Neural crest cell (in vitro differentiated cells): ENCODE measurements at regions not wholly inside any gene's neighbourhood (a gene's known extent, or its start where the extent isn't known, plus 50 kb on each side); places are given as distances from the start of the nearest gene placed in this dataset.

Experiments
- DNase-seq: peaks from one replicate; pipeline ENCODE4 v3.0.0; 2021; ENCODE audit warnings: low read depth, mixed read lengths, low spot score
- H3K27ac Mint-ChIP-seq: one replicate; pipeline ENCODE4 v1.8.0; 2021; ENCODE audit warnings: mild to moderate bottlenecking, mixed read lengths; ENCODE audit not compliant: unreplicated experiment
- H3K27me3 Mint-ChIP-seq: 2 replicates; pipeline ENCODE4 v1.8.0; 2021; ENCODE audit warnings: low read depth, mild to moderate bottlenecking, mixed read lengths
- H3K36me3 Mint-ChIP-seq: 2 replicates; pipeline ENCODE4 v1.8.0; 2021; ENCODE audit warnings: low read depth, mild to moderate bottlenecking, mixed read lengths
- H3K4me1 Mint-ChIP-seq: 2 replicates; pipeline ENCODE4 v1.8.0; 2021; ENCODE audit warnings: mixed read lengths
- H3K4me3 Mint-ChIP-seq: one replicate; pipeline ENCODE4 v1.8.0; 2021; ENCODE audit warnings: mild to moderate bottlenecking, mixed read lengths
- H3K9me3 Mint-ChIP-seq: 2 replicates; pipeline ENCODE4 v1.8.0; 2021; ENCODE audit warnings: mixed read lengths
- TF ChIP-seq, protein P1 (sequence below): fragments of 200-600 bp; sonication (generic); conservative IDR thresholded peaks from 2 replicates; pipeline ENCODE4 v1.5.0; 2021; ENCODE audit warnings: antibody characterized with exemption, mild to moderate bottlenecking

DNA sequence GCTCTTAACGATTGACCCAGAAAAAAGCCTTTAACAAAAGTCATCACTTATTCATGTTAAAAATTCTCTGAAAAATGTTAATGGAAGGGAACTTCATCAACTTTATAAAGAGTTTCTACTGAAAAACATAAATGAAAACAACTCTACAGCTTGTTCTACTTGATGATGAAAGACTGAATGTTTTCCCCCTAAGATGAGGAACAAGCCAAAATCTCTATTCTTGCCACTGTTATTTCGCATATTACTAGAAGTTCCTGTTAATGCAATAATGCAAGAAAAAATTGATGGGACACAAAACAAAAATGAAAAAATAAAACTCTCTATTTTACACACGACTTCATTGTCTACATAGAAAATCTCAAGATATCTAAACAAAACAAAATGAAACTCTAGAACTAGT, 249.8 kb upstream of the AKR1E2 start:
- H3K4me1 Mint-ChIP-seq = no peaks in the 10 kb centered on the region
- H3K9me3 Mint-ChIP-seq = peaks cover 4% of the 10 kb centered on the region
- TF ChIP-seq, protein P1, sequence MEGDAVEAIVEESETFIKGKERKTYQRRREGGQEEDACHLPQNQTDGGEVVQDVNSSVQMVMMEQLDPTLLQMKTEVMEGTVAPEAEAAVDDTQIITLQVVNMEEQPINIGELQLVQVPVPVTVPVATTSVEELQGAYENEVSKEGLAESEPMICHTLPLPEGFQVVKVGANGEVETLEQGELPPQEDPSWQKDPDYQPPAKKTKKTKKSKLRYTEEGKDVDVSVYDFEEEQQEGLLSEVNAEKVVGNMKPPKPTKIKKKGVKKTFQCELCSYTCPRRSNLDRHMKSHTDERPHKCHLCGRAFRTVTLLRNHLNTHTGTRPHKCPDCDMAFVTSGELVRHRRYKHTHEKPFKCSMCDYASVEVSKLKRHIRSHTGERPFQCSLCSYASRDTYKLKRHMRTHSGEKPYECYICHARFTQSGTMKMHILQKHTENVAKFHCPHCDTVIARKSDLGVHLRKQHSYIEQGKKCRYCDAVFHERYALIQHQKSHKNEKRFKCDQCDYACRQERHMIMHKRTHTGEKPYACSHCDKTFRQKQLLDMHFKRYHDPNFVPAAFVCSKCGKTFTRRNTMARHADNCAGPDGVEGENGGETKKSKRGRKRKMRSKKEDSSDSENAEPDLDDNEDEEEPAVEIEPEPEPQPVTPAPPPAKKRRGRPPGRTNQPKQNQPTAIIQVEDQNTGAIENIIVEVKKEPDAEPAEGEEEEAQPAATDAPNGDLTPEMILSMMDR = no peak
- no peak overlapping the region for H3K27ac Mint-ChIP-seq
- no peak for DNase-seq
- no peaks in the 10 kb centered on the region for H3K36me3 Mint-ChIP-seq
- no peak overlapping the region for H3K4me3 Mint-ChIP-seq
- H3K27me3 Mint-ChIP-seq = no peaks in the 10 kb centered on the region

DNA sequence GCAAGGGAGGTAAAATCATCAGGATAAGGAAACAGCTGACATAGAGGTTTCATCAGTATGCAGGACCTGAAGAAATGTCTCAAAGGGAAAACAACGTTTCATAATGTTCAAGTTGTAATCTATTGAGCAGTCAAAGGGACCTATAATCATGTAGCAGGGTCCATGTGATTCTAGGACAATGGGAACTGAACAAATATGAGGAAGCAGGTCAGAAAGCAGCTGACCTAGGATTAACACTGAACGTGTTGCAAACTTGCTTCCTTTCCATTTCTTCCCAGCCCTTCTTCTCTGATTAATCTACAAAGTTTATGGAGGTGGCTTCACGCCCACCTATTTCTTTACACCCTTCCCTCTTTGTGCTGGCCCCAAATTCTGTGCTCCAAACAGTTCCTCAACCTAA, 256.9 kb upstream of the AKR1E2 start:
- Mint-ChIP-seq H3K36me3 (no peaks in the 10 kb centered on the region), H3K27ac (no peak overlapping the region), H3K4me3 (no peak overlapping the region), H3K9me3 (peaks cover 2% of the 10 kb centered on the region), H3K4me1 (peaks cover 4% of the 10 kb centered on the region), H3K27me3 (no peaks in the 10 kb centered on the region)
- TF ChIP-seq, protein P1 = no peak
- DNase-seq = no peak

DNA sequence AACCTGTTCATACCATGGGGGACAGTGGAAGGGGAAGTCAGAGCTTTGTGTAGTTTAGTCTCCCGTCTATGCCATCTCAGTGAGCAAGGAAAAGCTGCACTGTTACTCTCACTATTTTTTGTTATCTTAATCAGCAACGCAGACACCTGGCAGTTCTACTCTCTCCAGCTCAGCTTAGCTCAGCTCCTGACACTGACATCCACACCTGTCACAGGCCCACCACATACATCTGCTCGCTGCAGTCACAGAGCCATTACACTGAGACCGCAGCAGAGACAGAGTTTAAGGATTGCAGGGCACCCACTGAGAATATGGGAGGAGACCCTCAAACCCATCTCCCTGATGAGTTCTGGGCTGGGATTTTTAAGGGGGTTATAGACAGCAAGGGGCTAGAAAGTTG, 257.3 kb upstream of the AKR1E2 start:
- TF ChIP-seq, protein P1 = no peak
- H3K27ac Mint-ChIP-seq = no peak overlapping the region
- H3K4me1 Mint-ChIP-seq = peaks cover 4% of the 10 kb centered on the region
- no peaks in the 10 kb centered on the region for H3K36me3 Mint-ChIP-seq
- no peak for DNase-seq
- peaks cover 2% of the 10 kb centered on the region for H3K9me3 Mint-ChIP-seq
- no peak overlapping the region for H3K4me3 Mint-ChIP-seq
- no peaks in the 10 kb centered on the region for H3K27me3 Mint-ChIP-seq

DNA sequence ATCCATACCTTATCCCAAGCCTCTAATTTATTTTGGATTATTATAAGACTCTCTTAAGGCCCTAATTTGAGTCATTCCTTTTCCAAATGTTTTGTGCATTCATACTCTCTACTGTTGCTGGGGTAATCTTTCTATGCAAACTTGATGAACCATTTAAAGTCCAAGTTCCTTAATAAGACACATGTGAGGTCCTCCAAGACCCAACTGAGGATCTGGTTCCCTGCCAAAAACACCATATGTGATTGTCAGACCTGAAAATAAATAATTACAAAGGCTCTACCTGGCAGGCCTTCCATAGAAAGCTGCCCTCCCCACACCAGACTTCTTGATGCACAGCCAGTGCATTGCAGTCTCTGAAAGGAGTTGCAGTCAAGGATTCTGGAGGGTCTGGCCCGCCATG, 257.9 kb upstream of the AKR1E2 start:
- TF ChIP-seq, protein P1 = no peak
- no peak for DNase-seq
- Mint-ChIP-seq H3K27ac (no peak overlapping the region), H3K36me3 (no peaks in the 10 kb centered on the region), H3K9me3 (peaks cover 2% of the 10 kb centered on the region), H3K27me3 (no peaks in the 10 kb centered on the region), H3K4me3 (no peak overlapping the region), H3K4me1 (peaks cover 4% of the 10 kb centered on the region)

DNA sequence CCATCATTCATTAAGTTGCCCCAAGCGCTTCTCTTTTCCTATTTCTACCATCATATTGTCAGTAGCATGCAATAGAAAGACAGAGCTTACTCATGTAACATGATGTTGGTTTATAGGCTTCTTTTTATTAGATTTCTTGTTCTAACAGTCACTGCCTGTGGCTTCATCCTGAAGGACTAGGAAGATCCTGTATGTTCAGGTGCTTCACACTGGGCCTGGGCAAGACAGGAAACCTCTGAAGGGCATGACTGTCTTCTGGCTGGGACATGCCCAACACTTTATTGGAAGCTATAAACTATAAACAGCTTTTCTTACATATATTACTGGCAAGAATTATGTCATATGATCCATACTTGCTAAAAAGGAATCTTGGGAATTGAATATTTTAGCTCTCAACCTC, 258.4 kb upstream of the AKR1E2 start:
- no peak for DNase-seq
- Mint-ChIP-seq H3K27ac (no peak overlapping the region), H3K27me3 (no peaks in the 10 kb centered on the region), H3K4me3 (no peak overlapping the region), H3K9me3 (peaks cover 2% of the 10 kb centered on the region), H3K4me1 (peaks cover 4% of the 10 kb centered on the region), H3K36me3 (no peaks in the 10 kb centered on the region)
- TF ChIP-seq, protein P1 = no peak

DNA sequence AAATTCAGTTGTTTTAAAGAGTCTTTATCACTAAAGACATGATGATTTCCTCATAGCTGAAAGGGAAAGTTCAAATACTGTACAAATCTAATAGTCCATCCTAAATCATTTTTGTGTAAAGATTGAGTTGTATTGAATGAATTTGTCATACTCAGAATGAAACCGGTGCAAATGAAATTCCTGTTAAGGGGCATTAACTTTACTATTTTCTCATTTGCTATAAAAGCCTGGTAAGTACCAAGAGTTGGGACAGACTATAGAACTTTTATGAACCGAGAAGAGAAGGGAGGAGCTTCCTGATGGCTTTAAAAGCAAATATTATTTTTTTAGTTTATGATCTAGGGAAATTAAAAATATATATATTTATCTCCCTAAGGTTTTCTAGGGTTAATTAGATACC, 260.0 kb upstream of the AKR1E2 start:
- Mint-ChIP-seq H3K36me3 (no peaks in the 10 kb centered on the region), H3K4me3 (no peak overlapping the region), H3K4me1 (peaks cover 4% of the 10 kb centered on the region), H3K27ac (no peak overlapping the region), H3K9me3 (peaks cover 2% of the 10 kb centered on the region), H3K27me3 (no peaks in the 10 kb centered on the region)
- no peak for DNase-seq
- TF ChIP-seq, protein P1 = no peak
